Astrocyte (in vitro differentiated cells and primary cell): ENCODE measurements at regions not wholly inside any gene's neighbourhood (a gene's known extent, or its start where the extent isn't known, plus 50 kb on each side); places are given as distances from the start of the nearest gene placed in this dataset.

Experiments used
- DNase-seq: peaks from one replicate; pipeline ENCODE4 v3.0.0-alpha.2; 2010; ENCODE audit warnings: low read depth
- FAIRE-seq: peaks from 2 replicates; lab custom pipeline; 2011; peaks lifted over from hg19 to GRCh38; lab: Jason Lieb, UNC
- H2AFZ ChIP-seq: 2 replicates; pipeline ENCODE4 v1.6.0; 2012; ENCODE audit warnings: low read depth, low read length, inconsistent platforms
- H3K27ac ChIP-seq: 2 replicates; pipeline ENCODE4 v1.5.1; 2011; ENCODE audit warnings: low read depth, low read length, inconsistent platforms
- H3K27me3 ChIP-seq: 2 replicates; pipeline ENCODE4 v1.6.0; 2011; ENCODE audit warnings: low read length, inconsistent platforms; ENCODE audit not compliant: insufficient read depth
- H3K36me3 ChIP-seq: 2 replicates; pipeline ENCODE4 v1.5.1; 2011; ENCODE audit warnings: low read length, inconsistent platforms; ENCODE audit not compliant: insufficient read depth
- H3K4me1 ChIP-seq: 2 replicates; pipeline ENCODE4 v1.5.1; 2011; ENCODE audit warnings: low read length, inconsistent platforms; ENCODE audit not compliant: insufficient read depth
- H3K4me2 ChIP-seq: 2 replicates; pipeline ENCODE4 v1.6.0; 2012; ENCODE audit warnings: low read length, inconsistent platforms
- H3K4me3 ChIP-seq: 2 replicates; pipeline ENCODE4 v1.5.1; 2011; ENCODE audit warnings: low read depth, mild to moderate bottlenecking, low read length, inconsistent platforms; ENCODE audit not compliant: insufficient read depth
- H3K79me2 ChIP-seq: 2 replicates; pipeline ENCODE4 v1.6.0; 2012; ENCODE audit warnings: mild to moderate bottlenecking, low read length, inconsistent platforms; ENCODE audit not compliant: insufficient read depth
- H3K9ac ChIP-seq: 2 replicates; pipeline ENCODE4 v1.6.0; 2012; ENCODE audit warnings: mild to moderate bottlenecking, low read length, inconsistent platforms
- H3K9me3 ChIP-seq: 2 replicates; pipeline ENCODE4 v1.5.1; 2012; ENCODE audit warnings: low read depth, mild to moderate bottlenecking, low read length, inconsistent platforms; ENCODE audit not compliant: insufficient read depth
- H4K20me1 ChIP-seq: 2 replicates; pipeline ENCODE4 v1.6.0; 2012; ENCODE audit warnings: low read length, inconsistent platforms; ENCODE audit not compliant: insufficient read depth
- H3K27ac Mint-ChIP-seq: one replicate; pipeline ENCODE4 v1.8.0; 2021; ENCODE audit warnings: mild to moderate bottlenecking, mixed read lengths; ENCODE audit not compliant: unreplicated experiment
- H3K27me3 Mint-ChIP-seq: one replicate; pipeline ENCODE4 v1.8.0; 2021; ENCODE audit warnings: low read depth, mixed read lengths; ENCODE audit not compliant: unreplicated experiment
- H3K36me3 Mint-ChIP-seq: one replicate; pipeline ENCODE4 v1.8.0; 2021; ENCODE audit warnings: low read depth, mixed read lengths; ENCODE audit not compliant: unreplicated experiment
- H3K4me1 Mint-ChIP-seq: one replicate; pipeline ENCODE4 v1.8.0; 2021; ENCODE audit warnings: low read depth, mixed read lengths; ENCODE audit not compliant: unreplicated experiment
- H3K4me3 Mint-ChIP-seq: one replicate; pipeline ENCODE4 v1.8.0; 2021; ENCODE audit warnings: mild to moderate bottlenecking, moderate library complexity, mixed read lengths; ENCODE audit not compliant: unreplicated experiment
- H3K9me3 Mint-ChIP-seq: one replicate; pipeline ENCODE4 v1.8.0; 2021; ENCODE audit warnings: mild to moderate bottlenecking, mixed read lengths; ENCODE audit not compliant: unreplicated experiment
- EZH2 ChIP-seq: IDR thresholded peaks from 2 replicates; pipeline ENCODE4 v1.6.1; 2012; ENCODE audit warnings: mild to moderate bottlenecking, low read length, inconsistent platforms; ENCODE audit not compliant: insufficient read depth
- TF ChIP-seq, protein P1 (sequence below): IDR thresholded peaks from 2 replicates; pipeline ENCODE4 v1.5.1; 2011; ENCODE audit warnings: low read depth, mild to moderate bottlenecking, inconsistent platforms, low read length, moderate library complexity; ENCODE audit not compliant: insufficient read depth

DNA sequence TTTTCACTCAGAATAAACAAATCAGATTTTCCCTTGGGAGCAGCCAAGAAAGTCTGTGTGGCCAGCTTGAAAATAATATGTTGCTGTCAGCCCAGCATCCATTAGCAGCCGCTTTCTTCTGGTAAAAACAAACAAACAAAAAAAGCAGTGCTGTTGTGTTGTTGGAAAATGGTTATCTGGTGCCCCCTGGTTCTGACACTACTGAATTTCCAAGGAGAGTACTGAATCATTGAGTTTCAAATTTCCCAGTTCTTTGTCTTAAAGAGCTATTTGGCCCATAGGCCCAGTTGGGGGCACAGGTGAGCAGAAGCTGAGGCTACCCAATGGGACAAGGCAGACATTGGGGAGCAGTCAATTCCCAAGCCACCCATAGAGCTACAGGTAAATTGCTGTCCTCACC is 995.9 kb downstream of the UQCRFS1 start:
- no peak overlapping the region for H3K9ac ChIP-seq
- Mint-ChIP-seq H3K27me3 (peaks cover 9% of the 10 kb centered on the region), H3K4me3 (no peak overlapping the region), H3K27ac (no peak overlapping the region), H3K4me1 (peaks cover 11% of the 10 kb centered on the region), H3K9me3 (peaks cover 14% of the 10 kb centered on the region), H3K36me3 (peaks cover 5% of the 10 kb centered on the region)
- H3K27ac ChIP-seq = no peak overlapping the region
- no peaks in the 10 kb centered on the region for H3K36me3 ChIP-seq
- no peak overlapping the region for H2AFZ ChIP-seq
- H3K4me2 ChIP-seq = no peak overlapping the region
- FAIRE-seq (no peak), DNase-seq (no peak)
- no peaks in the 10 kb centered on the region for H3K79me2 ChIP-seq
- H4K20me1 ChIP-seq = no peaks in the 10 kb centered on the region
- H3K4me1 ChIP-seq = no peaks in the 10 kb centered on the region
- H3K27me3 ChIP-seq = no peaks in the 10 kb centered on the region
- H3K4me3 ChIP-seq = no peak overlapping the region
- no peaks in the 10 kb centered on the region for H3K9me3 ChIP-seq
- no peak for TF ChIP-seq EZH2
- TF ChIP-seq, protein P1, sequence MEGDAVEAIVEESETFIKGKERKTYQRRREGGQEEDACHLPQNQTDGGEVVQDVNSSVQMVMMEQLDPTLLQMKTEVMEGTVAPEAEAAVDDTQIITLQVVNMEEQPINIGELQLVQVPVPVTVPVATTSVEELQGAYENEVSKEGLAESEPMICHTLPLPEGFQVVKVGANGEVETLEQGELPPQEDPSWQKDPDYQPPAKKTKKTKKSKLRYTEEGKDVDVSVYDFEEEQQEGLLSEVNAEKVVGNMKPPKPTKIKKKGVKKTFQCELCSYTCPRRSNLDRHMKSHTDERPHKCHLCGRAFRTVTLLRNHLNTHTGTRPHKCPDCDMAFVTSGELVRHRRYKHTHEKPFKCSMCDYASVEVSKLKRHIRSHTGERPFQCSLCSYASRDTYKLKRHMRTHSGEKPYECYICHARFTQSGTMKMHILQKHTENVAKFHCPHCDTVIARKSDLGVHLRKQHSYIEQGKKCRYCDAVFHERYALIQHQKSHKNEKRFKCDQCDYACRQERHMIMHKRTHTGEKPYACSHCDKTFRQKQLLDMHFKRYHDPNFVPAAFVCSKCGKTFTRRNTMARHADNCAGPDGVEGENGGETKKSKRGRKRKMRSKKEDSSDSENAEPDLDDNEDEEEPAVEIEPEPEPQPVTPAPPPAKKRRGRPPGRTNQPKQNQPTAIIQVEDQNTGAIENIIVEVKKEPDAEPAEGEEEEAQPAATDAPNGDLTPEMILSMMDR = no peak

DNA sequence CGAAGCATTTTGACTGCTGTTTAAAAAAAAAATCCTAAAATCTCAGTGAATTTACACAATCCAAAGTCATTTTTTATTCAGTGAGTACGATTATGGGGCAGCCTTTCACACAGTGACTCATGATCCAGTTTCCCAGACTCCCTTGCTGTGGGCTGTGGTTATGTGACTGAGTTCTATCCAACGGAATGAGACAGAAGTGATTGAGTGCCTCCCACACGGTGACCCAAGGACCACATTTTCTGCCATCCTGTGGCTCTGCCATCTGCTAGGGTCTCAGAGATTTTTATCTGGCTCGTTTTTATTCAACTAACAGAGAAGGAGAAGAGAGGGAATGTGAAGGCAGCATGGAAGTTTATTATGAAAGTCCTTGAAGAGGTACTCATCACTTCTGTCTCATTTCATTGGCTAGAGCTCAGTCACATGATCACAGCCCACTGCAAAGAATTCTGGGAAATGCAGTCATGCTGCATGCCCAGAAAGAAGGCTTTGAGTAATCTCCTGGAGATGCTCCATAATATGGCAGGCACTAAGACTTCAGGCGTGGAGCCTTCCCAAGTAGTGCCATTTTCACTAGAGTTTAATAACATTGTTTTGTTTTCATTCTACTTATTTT is 999.4 kb downstream of the UQCRFS1 start:
- Histone ChIP-seq H3K4me3 (no peak overlapping the region), H4K20me1 (no peaks in the 10 kb centered on the region), H2AFZ (peak overlapping the region; percentile 56), H3K79me2 (no peaks in the 10 kb centered on the region), H3K27ac (no peak overlapping the region), H3K4me1 (no peaks in the 10 kb centered on the region), H3K9me3 (no peaks in the 10 kb centered on the region), H3K4me2 (peak overlapping the region; percentile 44), H3K27me3 (no peaks in the 10 kb centered on the region), H3K9ac (no peak overlapping the region), H3K36me3 (no peaks in the 10 kb centered on the region)
- H3K4me1 Mint-ChIP-seq = peaks cover 9% of the 10 kb centered on the region
- DNase-seq = peak; percentile 79
- H3K27me3 Mint-ChIP-seq = peaks cover 18% of the 10 kb centered on the region
- H3K4me3 Mint-ChIP-seq = no peak overlapping the region
- TF ChIP-seq, protein P1 = no peak
- no peak for TF ChIP-seq EZH2
- peaks cover 4% of the 10 kb centered on the region for H3K9me3 Mint-ChIP-seq
- H3K27ac Mint-ChIP-seq = peak overlapping the region; percentile 95
- no peaks in the 10 kb centered on the region for H3K36me3 Mint-ChIP-seq
- FAIRE-seq = no peak

DNA sequence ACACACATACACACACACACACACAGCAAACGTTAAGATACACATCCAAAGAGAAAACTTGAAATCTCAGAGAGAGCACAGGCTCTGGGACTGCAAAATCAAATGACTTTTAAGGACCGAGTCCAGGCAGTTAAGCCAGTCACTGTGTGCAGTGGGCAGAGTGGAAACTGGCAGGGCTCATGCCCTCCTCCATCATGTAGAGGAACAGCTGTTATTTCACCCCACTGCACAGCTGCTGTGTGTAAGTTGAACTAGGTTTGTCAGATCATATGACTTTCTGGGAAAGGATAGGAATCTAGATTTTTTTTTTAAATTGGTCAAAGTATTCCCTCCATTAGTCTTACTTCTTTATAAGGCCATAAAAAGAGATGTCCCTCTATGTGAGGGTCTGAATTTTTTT is 1002.1 kb downstream of the UQCRFS1 start:
- Mint-ChIP-seq H3K36me3 (no peaks in the 10 kb centered on the region), H3K27me3 (peaks cover 26% of the 10 kb centered on the region), H3K9me3 (peaks cover 6% of the 10 kb centered on the region), H3K4me1 (peaks cover 9% of the 10 kb centered on the region), H3K4me3 (no peak overlapping the region), H3K27ac (no peak overlapping the region)
- H3K4me3 ChIP-seq = no peak overlapping the region
- no peaks in the 10 kb centered on the region for H3K9me3 ChIP-seq
- no peaks in the 10 kb centered on the region for H3K36me3 ChIP-seq
- H2AFZ ChIP-seq = no peak overlapping the region
- no peak overlapping the region for H3K4me2 ChIP-seq
- no peak overlapping the region for H3K27ac ChIP-seq
- no peak for DNase-seq
- no peaks in the 10 kb centered on the region for H3K4me1 ChIP-seq
- H4K20me1 ChIP-seq = no peaks in the 10 kb centered on the region
- no peak overlapping the region for H3K9ac ChIP-seq
- TF ChIP-seq, protein P1 = no peak
- TF ChIP-seq EZH2 = no peak
- no peak for FAIRE-seq
- no peaks in the 10 kb centered on the region for H3K27me3 ChIP-seq
- H3K79me2 ChIP-seq = no peaks in the 10 kb centered on the region
